K562 (cell line): ENCODE measurements at regions not wholly inside any gene's neighbourhood (a gene's known extent, or its start where the extent isn't known, plus 50 kb on each side); places are given as distances from the start of the nearest gene placed in this dataset.

Experiments used
- ATAC-seq: fragments of 200-7000 bp; cut with Tn5 transposase; 3 replicates; pipeline ENCODE4 v1.9.1; 2020; ENCODE audit warnings: moderate library complexity
- BruUV-seq: library from RNA; stranded (reverse); fragments of 400-500 nt; replicated peaks from 2 replicates; lab custom pipeline; 2021; lab: Mats Ljungman, UMichigan
- CTCF ChIA-PET: fragments of 300-600 bp; formaldehyde crosslinking; extraction: SDS; loops from one replicate; lab custom pipeline; 2021; ENCODE audit warnings: low intra/inter-chr PET ratio; lab: Yijun Ruan, JAX
- POLR2A ChIA-PET: fragments of 300-600, 350-650 bp; sonication (Branson Sonifier 250); formaldehyde crosslinking; extraction: SDS; loops from one replicate; lab custom pipeline; 2021; ENCODE audit warnings: antibody characterized with exemption, inconsistent platforms; lab: Yijun Ruan, JAX
- DNase-seq, 4 experiments: peaks; one replicate each; pipeline versions ENCODE4 v3.0.0 to v3.0.0-alpha.2; 2011 to 2018; ENCODE audit warnings: low spot score in 3 of 4, mixed read lengths in 3 of 4; ENCODE audit errors: extremely low read depth in 1 of 4
- FAIRE-seq: peaks from 2 replicates; lab custom pipeline; 2011; peaks lifted over from hg19 to GRCh38; lab: Jason Lieb, UNC
- H2AFZ ChIP-seq: 2 replicates; pipeline ENCODE4 v1.6.0; 2011; ENCODE audit warnings: low read depth, low read length, control low read depth, inconsistent platforms
- H3K27ac ChIP-seq: fragments of 200-600 bp; 3 replicates; pipeline ENCODE4 v1.8.0; 2011; ENCODE audit warnings: low read depth, mild to moderate bottlenecking, control low read depth, inconsistent platforms, low read length, moderate library complexity, mixed read lengths; ENCODE audit errors: extremely low read depth
- H3K27me3 ChIP-seq, 2 experiments: fragments of 300-600 bp in 1 of 2; 2 replicates in 1 of 2; 3 replicates in 1 of 2; pipeline versions ENCODE4 v1.6.0 to v1.8.0; 2011; ENCODE audit warnings: inconsistent platforms in 2 of 2, low read length in 2 of 2, mild to moderate bottlenecking in 1 of 2, mixed read lengths in 1 of 2, moderate library complexity in 1 of 2; ENCODE audit not compliant: control insufficient read depth in 2 of 2, insufficient read depth in 2 of 2
- H3K36me3 ChIP-seq: fragments of 300-600 bp; 3 replicates; pipeline ENCODE4 v1.8.0; 2011; ENCODE audit warnings: mild to moderate bottlenecking, low read length, inconsistent platforms; ENCODE audit not compliant: control insufficient read depth, insufficient read depth
- H3K4me1 ChIP-seq, 2 experiments: fragments of 200-600 bp in 1 of 2; replicated peaks in 1 of 2; 2 replicates in 1 of 2; 3 replicates in 1 of 2; pipeline versions ENCODE4 v1.5.1 to v1.8.0; 2011; ENCODE audit warnings: inconsistent platforms in 2 of 2, low read length in 2 of 2, mild to moderate bottlenecking in 1 of 2, mixed read lengths in 1 of 2, moderate library complexity in 1 of 2; ENCODE audit not compliant: control insufficient read depth in 2 of 2, insufficient read depth in 2 of 2
- H3K4me2 ChIP-seq: 2 replicates; pipeline ENCODE4 v1.6.1; 2011; ENCODE audit warnings: low read length, control low read depth, inconsistent platforms, mixed read lengths; ENCODE audit not compliant: insufficient read depth
- H3K4me3 ChIP-seq: fragments of 200-600 bp; sonication (generic), shearing (Covaris generic); 2 replicates; pipeline ENCODE4 v1.5.1; 2016; ENCODE audit warnings: control low read depth, inconsistent platforms
- H3K79me2 ChIP-seq: fragments of 200-600 bp; 3 replicates; pipeline ENCODE4 v1.8.0; 2011; ENCODE audit warnings: low read length, inconsistent platforms; ENCODE audit not compliant: control insufficient read depth, insufficient read depth
- H3K9ac ChIP-seq, 2 experiments: 2 replicates each; pipeline versions ENCODE4 v1.6.0 to v1.6.1; 2011; ENCODE audit warnings: low read depth in 2 of 2, low read length in 2 of 2, control low read depth in 1 of 2, inconsistent platforms in 1 of 2, mild to moderate bottlenecking in 1 of 2, mixed read lengths in 1 of 2; ENCODE audit not compliant: insufficient read depth in 1 of 2
- H3K9me1 ChIP-seq: one replicate; pipeline ENCODE4 v1.6.0; 2011; ENCODE audit warnings: inconsistent platforms, mild to moderate bottlenecking, low read length, moderate library complexity; ENCODE audit not compliant: control insufficient read depth, insufficient read depth
- H3K9me3 ChIP-seq: replicated peaks from 2 replicates; pipeline ENCODE4 v1.5.1; 2011; ENCODE audit warnings: low read depth, low read length, inconsistent platforms; ENCODE audit not compliant: control insufficient read depth, insufficient read depth
- H4K20me1 ChIP-seq: replicated peaks from 2 replicates; pipeline ENCODE4 v1.6.1; 2011; ENCODE audit warnings: low read length, inconsistent platforms, mixed read lengths; ENCODE audit not compliant: control insufficient read depth, insufficient read depth
- ADNP ChIP-seq: fragments of 200-800 bp; sonication (Bioruptor generic); IDR thresholded peaks from 2 replicates; pipeline ENCODE4 v1.6.1; 2016; ENCODE audit warnings: missing genetic modification characterization, missing compliant biosample characterization
- IFI16 ChIP-seq: fragments of 250-450 bp; sonication (Bioruptor Pico); IDR thresholded peaks from 2 replicates; pipeline ENCODE4 v2.1.2; 2022; ENCODE audit warnings: mild to moderate bottlenecking, inconsistent platforms
- PBX2 ChIP-seq, 2 experiments: IDR thresholded peaks in 1 of 2; conservative IDR thresholded peaks in 1 of 2; 2 replicates each; pipeline ENCODE4 v1.6.1; 2016; ENCODE audit warnings: low read depth in 2 of 2, mild to moderate bottlenecking in 1 of 2, missing compliant biosample characterization in 1 of 2, missing genetic modification characterization in 1 of 2, moderate library complexity in 1 of 2
- XRCC3 ChIP-seq: fragments of 450-650 bp; IDR thresholded peaks from 2 replicates; pipeline ENCODE4 v1.6.1; 2017; ENCODE audit warnings: mild to moderate bottlenecking, moderate library complexity
- ZNF316 ChIP-seq: fragments of 450-650 bp; IDR thresholded peaks from 2 replicates; pipeline ENCODE4 v1.6.1; 2016
- ZNF586 ChIP-seq: fragments of 450-650 bp; formaldehyde crosslinking; conservative IDR thresholded peaks from 2 replicates; pipeline ENCODE4 v1.4.0; 2020; ENCODE audit warnings: mild to moderate bottlenecking, moderate library complexity
- WGBS: fragments of 100-300 bp; shearing (Covaris generic); methylation state at CpG from one replicate; pipeline ENCODE4 v1.1.6; 2016; ENCODE audit warnings: low coverage, mixed read lengths; ENCODE audit not compliant: insufficient coverage; ENCODE audit errors: missing lambda C conversion rate; 5-methylcytosine and 5-hydroxymethylcytosine counted together
- in situ Hi-C: fragments of 300-500 bp; cut with MboI; formaldehyde crosslinking; loops from 4 replicates; pipeline ENCODE4 v1.15.0; 2018; ENCODE audit warnings: inconsistent platforms, mixed read lengths
- intact Hi-C: fragments of 100-400 bp; cut with micrococcal nuclease; formaldehyde crosslinking; loops from 2 replicates; pipeline ENCODE4 v1.14.2; 2022

DNA sequence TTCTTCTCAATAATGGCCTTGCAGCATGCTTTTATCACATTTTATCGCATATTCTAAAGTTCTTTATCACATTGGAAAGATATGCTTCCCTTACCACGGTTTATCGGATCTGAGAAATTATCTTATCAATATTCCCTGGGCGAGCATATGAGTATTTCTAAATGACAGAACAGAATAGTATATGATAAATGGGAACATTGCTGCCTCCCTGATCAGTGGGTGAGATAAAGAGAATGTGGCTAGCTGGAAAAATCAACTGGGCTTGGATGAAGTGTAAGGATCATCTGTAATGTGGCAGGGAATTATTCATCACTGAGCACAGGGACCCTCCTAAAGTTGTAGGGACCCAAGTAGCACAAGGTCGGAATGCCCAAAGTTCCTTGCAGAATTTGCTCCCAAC, 667.4 kb upstream of the NRP1 start:
- no peak overlapping the region for H3K9ac ChIP-seq
- in situ Hi-C loops, result no loop called here
- H3K9me3 ChIP-seq, result no peaks in the 10 kb centered on the region
- H3K9me1 ChIP-seq, result no peaks in the 10 kb centered on the region
- ATAC-seq, result no peak
- H3K4me2 ChIP-seq, result no peak overlapping the region
- TF ChIP-seq XRCC3 (no peak), ZNF316 (no peak), ADNP (no peak), IFI16 (CRISPR knock-in tag) (no peak), ZNF586 (CRISPR knock-in tag) (no peak), PBX2 (CRISPR knock-in tag; IDR thresholded peaks at IDR 0.05; ENCODE audit: low read depth) (no peak), PBX2 (tag; conservative IDR thresholded peaks at IDR 0.05; ENCODE audit: low read depth) (no peak)
- TF ChIP-seq, all 486 proteins: peak for 0
- Histone ChIP-seq H3K27me3 (no peaks in the 10 kb centered on the region), H3K4me3 (no peak overlapping the region), H3K27ac (no peak overlapping the region), H3K79me2 (no peaks in the 10 kb centered on the region), H3K4me1 (no peaks in the 10 kb centered on the region), H2AFZ (no peak overlapping the region), H4K20me1 (no peaks in the 10 kb centered on the region), H3K36me3 (no peaks in the 10 kb centered on the region)
- FAIRE-seq (no peak), DNase-seq (no peak)
- no TSS peak for BruUV-seq
- intact Hi-C loops, result no loop called here
- ChIA-PET POLR2A (interaction anchor here (0.6 kb wide), 1 partner anchor 105 kb away, joined by 3 read pairs; no protein-coding TSS in a partner anchor), CTCF (interaction anchor here (0.5 kb wide), 1 partner anchor 188 kb away, joined by 3 read pairs; no protein-coding TSS in a partner anchor)
- WGBS, result 0% methylated on average over 5 of the region's 5 CpGs
